RWPE1 (cell line): ENCODE measurements at regions not wholly inside any gene's neighbourhood (a gene's known extent, or its start where the extent isn't known, plus 50 kb on each side); places are given as distances from the start of the nearest gene placed in this dataset.

Experiments
- CTCF ChIA-PET: fragments of 350-600 bp; sonication (Branson Sonifier 250); formaldehyde crosslinking; extraction: SDS; loops from one replicate; lab custom pipeline; 2021; lab: Yijun Ruan, JAX
- POLR2A ChIA-PET: fragments of 400-600 bp; formaldehyde crosslinking; extraction: SDS; loops from one replicate; lab custom pipeline; 2020; ENCODE audit warnings: antibody characterized with exemption; ENCODE audit not compliant: low non-redundant PET; lab: Yijun Ruan, JAX
- DNase-seq: peaks from one replicate; pipeline ENCODE4 v3.0.0; 2012; ENCODE audit warnings: low spot score
- H3K27ac ChIP-seq: fragments of 450-650 bp; 2 replicates; pipeline ENCODE4 v1.5.1; 2017
- TF ChIP-seq, protein P1 (sequence below): fragments of 450-650 bp; conservative IDR thresholded peaks from 2 replicates; pipeline ENCODE4 v1.5.1; 2017; ENCODE audit warnings: low read depth, mild to moderate bottlenecking

DNA sequence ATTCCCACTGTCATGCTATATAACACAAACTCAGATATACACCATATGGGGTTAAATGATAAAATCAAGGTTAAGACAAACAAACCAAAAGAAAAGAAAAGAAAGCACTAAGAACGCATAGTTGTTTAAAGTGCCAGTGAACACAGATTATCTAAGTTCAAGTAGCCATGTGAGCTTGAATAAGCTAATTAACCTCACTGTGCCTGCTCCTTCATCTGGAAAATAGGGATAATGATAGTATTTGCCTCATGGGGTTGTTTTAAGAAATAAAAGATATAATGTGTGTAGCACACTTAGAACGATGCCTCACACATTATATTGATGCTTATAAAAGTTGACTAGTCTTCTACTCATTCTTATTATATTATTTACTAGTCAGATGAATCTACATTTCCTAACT is 72.6 kb upstream of the IL12A start:
- ChIA-PET CTCF (no interaction called here), POLR2A (no interaction called here)
- no peak overlapping the region for H3K27ac ChIP-seq
- DNase-seq = no peak
- TF ChIP-seq, protein P1, sequence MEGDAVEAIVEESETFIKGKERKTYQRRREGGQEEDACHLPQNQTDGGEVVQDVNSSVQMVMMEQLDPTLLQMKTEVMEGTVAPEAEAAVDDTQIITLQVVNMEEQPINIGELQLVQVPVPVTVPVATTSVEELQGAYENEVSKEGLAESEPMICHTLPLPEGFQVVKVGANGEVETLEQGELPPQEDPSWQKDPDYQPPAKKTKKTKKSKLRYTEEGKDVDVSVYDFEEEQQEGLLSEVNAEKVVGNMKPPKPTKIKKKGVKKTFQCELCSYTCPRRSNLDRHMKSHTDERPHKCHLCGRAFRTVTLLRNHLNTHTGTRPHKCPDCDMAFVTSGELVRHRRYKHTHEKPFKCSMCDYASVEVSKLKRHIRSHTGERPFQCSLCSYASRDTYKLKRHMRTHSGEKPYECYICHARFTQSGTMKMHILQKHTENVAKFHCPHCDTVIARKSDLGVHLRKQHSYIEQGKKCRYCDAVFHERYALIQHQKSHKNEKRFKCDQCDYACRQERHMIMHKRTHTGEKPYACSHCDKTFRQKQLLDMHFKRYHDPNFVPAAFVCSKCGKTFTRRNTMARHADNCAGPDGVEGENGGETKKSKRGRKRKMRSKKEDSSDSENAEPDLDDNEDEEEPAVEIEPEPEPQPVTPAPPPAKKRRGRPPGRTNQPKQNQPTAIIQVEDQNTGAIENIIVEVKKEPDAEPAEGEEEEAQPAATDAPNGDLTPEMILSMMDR = no peak

DNA sequence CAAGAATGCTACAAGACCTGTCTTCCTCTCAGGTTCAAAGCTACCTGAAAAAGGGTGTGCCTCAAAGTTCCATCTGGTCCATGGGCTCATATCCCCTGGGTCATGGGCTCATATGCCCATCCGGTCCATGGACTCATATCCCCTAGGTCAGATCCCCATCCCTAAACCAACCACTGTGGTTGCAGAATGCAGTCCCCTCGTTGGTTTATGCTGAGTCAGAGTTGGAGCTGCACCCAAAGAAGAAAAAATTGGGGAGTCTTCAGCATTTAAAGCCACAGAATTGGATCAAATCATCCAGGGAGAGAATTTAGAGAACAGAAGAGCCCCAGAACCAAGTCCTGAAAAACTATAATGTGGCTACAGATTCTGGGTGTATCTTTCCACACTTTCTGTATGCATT is 71.5 kb upstream of the IL12A start:
- no peak for DNase-seq
- no peak overlapping the region for H3K27ac ChIP-seq
- CTCF ChIA-PET = no interaction called here
- TF ChIP-seq, protein P1 = no peak
- POLR2A ChIA-PET = no interaction called here

DNA sequence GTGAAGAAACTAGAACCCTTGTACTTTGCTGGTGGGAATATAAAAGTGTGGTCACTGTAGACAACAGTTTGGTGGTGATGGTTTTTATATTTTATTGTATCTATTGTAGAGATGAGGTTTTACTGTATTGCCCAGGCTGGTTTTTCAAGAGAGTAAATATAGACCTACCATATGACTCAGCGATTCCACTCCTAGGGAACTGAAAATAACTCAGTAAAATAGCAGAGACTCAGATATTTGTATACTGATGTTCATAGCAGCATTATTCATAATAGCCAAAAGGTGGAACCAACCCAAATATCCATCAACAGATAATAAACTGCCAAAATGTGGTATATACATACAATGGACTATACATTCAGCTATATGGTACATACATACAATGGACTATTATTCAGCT is 68.8 kb upstream of the IL12A start:
- POLR2A ChIA-PET = no interaction called here
- TF ChIP-seq, protein P1 = no peak
- no peak for DNase-seq
- H3K27ac ChIP-seq = no peak overlapping the region
- CTCF ChIA-PET = no interaction called here

DNA sequence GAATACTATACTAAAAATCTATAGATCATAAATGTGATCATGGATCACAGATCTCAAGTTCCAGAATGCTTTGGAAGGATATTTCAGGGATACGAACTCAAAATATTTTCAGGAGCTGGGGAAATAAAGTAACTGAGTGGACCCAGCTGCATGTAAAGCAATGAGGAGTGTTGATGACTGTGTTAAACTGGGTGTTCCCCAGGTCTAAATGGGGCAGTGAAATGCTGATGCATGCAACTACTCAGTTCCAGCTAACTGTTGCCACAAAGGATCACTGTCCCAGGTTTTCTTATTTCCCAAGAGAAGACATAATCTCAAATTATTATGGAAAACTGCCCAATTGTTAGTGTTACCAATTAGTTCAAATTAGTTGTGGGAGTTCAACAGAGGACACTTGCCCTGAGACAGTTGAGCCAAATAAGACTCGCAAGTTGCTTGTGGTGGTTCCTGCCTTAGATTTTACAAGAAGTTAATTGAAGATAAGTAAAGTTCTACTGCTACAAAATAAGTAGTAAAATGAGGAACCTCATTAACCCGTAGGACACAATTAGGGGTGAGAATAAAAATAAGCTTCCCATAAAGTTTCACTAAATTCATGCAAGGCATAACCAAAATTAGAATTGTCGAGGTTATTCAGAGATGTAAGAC is 66.3 kb upstream of the IL12A start:
- ChIA-PET POLR2A (no interaction called here), CTCF (no interaction called here)
- TF ChIP-seq, protein P1 = no peak
- no peak for DNase-seq
- H3K27ac ChIP-seq = no peak overlapping the region

DNA sequence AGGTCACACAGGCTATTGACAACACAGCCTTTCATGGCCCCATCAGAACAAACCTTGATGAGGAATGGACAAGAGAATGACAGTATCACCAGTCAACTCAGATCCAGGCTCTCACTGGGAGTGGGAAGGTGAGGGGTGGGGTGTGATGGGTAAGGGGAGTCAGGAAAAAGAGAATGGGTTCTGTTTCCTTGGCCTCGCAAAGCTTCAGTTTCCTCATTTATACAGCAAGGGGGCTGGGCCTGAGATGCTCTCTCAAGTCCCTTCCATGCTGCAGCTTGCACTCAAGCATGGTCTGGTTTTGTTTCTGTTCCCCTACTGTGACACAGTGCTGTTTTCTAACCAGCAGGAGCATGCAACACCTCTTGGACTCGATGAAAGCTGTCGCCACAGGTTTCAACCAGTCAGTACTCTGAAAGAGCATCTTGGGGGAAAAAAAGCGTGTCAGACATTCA is 65.7 kb upstream of the IL12A start:
- ChIA-PET CTCF (no interaction called here), POLR2A (no interaction called here)
- TF ChIP-seq, protein P1 = no peak
- DNase-seq = no peak
- H3K27ac ChIP-seq = no peak overlapping the region

DNA sequence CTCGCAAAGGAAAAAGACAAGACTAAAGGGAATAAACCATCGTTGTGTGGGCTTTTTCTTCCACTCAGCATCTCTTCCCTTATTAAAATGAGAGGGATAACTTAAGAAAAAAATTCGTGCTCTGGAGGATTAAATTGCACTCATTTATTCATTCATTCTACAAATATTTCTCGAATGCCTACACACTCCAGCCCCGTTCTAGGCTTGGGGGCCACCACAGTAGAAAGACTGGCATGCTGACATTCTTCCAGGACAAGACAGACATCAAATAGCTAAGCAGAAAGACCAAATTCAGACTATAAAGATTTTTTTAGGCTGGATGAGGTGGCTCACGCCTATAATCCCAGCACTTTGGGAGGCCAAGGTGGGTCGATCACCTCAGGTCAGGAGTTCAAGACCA is 65.3 kb upstream of the IL12A start:
- POLR2A ChIA-PET = no interaction called here
- H3K27ac ChIP-seq = no peak overlapping the region
- CTCF ChIA-PET = no interaction called here
- TF ChIP-seq, protein P1 = no peak
- no peak for DNase-seq
